ENCODE measurements at regions not wholly inside any gene's neighbourhood (a gene's known extent, or its start where the extent isn't known, plus 50 kb on each side); places are given as distances from the start of the nearest gene placed in this dataset.

DNA sequence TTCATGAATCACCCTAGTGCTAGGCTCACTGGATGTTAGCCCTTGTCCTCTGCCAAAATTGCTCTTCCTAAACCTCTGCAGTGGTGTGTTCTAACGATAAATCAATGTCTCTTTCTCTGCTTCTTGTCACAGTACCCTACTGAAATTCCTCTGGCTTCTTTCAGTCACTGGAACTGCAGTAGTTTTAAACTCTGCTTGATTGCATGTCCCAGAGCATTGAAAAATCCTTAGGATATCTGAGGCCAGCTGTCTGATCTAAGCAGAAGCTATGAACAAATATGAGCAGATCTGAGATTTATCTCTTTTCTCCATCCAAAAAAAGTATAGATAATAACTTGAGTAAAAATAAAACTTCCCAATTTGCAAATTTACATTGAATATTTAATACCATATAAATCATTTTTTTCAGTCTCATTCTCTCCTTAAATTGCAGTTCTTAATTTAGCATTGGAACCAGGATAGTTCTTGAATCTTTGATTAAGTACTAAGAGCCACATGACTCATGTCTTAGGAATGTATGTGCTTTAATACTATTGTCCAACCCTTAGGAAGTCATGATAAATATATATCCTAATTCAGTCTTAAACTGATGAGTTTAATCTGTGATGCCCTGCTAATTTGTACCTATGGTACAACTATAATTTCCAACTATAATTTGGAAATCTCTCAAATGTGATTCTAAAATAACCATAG is 169.7 kb downstream of the PDHA2 start:
- no peak for TF ChIP-seq EZH2 (IDR thresholded peaks at IDR 0.05; ENCODE audit: low read depth, unreplicated experiment)
- TF ChIP-seq JUNB (IDR thresholded peaks at IDR 0.05; ENCODE audit: unreplicated experiment), result no peak
- no peak for TF ChIP-seq ZNF331 (CRISPR knock-in tag; IDR thresholded peaks at IDR 0.05; ENCODE audit: low read depth)
- TF ChIP-seq ZNF114 (CRISPR knock-in tag; IDR thresholded peaks at IDR 0.05), result no peak
- TF ChIP-seq STAT1 (IDR thresholded peaks at IDR 0.05; ENCODE audit: unreplicated experiment), result no peak
- TF ChIP-seq, protein P1, sequence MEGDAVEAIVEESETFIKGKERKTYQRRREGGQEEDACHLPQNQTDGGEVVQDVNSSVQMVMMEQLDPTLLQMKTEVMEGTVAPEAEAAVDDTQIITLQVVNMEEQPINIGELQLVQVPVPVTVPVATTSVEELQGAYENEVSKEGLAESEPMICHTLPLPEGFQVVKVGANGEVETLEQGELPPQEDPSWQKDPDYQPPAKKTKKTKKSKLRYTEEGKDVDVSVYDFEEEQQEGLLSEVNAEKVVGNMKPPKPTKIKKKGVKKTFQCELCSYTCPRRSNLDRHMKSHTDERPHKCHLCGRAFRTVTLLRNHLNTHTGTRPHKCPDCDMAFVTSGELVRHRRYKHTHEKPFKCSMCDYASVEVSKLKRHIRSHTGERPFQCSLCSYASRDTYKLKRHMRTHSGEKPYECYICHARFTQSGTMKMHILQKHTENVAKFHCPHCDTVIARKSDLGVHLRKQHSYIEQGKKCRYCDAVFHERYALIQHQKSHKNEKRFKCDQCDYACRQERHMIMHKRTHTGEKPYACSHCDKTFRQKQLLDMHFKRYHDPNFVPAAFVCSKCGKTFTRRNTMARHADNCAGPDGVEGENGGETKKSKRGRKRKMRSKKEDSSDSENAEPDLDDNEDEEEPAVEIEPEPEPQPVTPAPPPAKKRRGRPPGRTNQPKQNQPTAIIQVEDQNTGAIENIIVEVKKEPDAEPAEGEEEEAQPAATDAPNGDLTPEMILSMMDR (conservative IDR thresholded peaks at IDR 0.05; ENCODE audit: low read depth in 2 of 2), result no peak
- TF ChIP-seq, protein P2, sequence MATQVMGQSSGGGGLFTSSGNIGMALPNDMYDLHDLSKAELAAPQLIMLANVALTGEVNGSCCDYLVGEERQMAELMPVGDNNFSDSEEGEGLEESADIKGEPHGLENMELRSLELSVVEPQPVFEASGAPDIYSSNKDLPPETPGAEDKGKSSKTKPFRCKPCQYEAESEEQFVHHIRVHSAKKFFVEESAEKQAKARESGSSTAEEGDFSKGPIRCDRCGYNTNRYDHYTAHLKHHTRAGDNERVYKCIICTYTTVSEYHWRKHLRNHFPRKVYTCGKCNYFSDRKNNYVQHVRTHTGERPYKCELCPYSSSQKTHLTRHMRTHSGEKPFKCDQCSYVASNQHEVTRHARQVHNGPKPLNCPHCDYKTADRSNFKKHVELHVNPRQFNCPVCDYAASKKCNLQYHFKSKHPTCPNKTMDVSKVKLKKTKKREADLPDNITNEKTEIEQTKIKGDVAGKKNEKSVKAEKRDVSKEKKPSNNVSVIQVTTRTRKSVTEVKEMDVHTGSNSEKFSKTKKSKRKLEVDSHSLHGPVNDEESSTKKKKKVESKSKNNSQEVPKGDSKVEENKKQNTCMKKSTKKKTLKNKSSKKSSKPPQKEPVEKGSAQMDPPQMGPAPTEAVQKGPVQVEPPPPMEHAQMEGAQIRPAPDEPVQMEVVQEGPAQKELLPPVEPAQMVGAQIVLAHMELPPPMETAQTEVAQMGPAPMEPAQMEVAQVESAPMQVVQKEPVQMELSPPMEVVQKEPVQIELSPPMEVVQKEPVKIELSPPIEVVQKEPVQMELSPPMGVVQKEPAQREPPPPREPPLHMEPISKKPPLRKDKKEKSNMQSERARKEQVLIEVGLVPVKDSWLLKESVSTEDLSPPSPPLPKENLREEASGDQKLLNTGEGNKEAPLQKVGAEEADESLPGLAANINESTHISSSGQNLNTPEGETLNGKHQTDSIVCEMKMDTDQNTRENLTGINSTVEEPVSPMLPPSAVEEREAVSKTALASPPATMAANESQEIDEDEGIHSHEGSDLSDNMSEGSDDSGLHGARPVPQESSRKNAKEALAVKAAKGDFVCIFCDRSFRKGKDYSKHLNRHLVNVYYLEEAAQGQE (IDR thresholded peaks at IDR 0.05; ENCODE audit: unreplicated experiment), result no peak
- TF ChIP-seq, protein P3, sequence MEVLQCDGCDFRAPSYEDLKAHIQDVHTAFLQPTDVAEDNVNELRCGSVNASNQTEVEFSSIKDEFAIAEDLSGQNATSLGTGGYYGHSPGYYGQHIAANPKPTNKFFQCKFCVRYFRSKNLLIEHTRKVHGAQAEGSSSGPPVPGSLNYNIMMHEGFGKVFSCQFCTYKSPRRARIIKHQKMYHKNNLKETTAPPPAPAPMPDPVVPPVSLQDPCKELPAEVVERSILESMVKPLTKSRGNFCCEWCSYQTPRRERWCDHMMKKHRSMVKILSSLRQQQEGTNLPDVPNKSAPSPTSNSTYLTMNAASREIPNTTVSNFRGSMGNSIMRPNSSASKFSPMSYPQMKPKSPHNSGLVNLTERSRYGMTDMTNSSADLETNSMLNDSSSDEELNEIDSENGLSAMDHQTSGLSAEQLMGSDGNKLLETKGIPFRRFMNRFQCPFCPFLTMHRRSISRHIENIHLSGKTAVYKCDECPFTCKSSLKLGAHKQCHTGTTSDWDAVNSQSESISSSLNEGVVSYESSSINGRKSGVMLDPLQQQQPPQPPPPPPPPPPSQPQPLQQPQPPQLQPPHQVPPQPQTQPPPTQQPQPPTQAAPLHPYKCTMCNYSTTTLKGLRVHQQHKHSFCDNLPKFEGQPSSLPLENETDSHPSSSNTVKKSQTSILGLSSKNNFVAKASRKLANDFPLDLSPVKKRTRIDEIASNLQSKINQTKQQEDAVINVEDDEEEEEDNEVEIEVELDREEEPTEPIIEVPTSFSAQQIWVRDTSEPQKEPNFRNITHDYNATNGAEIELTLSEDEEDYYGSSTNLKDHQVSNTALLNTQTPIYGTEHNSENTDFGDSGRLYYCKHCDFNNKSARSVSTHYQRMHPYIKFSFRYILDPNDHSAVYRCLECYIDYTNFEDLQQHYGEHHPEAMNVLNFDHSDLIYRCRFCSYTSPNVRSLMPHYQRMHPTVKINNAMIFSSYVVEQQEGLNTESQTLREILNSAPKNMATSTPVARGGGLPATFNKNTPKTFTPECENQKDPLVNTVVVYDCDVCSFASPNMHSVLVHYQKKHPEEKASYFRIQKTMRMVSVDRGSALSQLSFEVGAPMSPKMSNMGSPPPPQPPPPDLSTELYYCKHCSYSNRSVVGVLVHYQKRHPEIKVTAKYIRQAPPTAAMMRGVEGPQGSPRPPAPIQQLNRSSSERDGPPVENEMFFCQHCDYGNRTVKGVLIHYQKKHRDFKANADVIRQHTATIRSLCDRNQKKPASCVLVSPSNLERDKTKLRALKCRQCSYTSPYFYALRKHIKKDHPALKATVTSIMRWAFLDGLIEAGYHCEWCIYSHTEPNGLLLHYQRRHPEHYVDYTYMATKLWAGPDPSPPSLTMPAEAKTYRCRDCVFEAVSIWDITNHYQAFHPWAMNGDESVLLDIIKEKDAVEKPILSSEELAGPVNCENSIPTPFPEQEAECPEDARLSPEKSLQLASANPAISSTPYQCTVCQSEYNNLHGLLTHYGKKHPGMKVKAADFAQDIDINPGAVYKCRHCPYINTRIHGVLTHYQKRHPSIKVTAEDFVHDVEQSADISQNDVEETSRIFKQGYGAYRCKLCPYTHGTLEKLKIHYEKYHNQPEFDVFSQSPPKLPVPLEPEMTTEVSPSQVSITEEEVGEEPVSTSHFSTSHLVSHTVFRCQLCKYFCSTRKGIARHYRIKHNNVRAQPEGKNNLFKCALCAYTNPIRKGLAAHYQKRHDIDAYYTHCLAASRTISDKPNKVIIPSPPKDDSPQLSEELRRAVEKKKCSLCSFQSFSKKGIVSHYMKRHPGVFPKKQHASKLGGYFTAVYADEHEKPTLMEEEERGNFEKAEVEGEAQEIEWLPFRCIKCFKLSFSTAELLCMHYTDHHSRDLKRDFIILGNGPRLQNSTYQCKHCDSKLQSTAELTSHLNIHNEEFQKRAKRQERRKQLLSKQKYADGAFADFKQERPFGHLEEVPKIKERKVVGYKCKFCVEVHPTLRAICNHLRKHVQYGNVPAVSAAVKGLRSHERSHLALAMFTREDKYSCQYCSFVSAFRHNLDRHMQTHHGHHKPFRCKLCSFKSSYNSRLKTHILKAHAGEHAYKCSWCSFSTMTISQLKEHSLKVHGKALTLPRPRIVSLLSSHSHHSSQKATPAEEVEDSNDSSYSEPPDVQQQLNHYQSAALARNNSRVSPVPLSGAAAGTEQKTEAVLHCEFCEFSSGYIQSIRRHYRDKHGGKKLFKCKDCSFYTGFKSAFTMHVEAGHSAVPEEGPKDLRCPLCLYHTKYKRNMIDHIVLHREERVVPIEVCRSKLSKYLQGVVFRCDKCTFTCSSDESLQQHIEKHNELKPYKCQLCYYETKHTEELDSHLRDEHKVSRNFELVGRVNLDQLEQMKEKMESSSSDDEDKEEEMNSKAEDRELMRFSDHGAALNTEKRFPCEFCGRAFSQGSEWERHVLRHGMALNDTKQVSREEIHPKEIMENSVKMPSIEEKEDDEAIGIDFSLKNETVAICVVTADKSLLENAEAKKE (CRISPR knock-in tag; IDR thresholded peaks at IDR 0.05), result no peak
- no peak for TF ChIP-seq POLR2AphosphoS5 (IDR thresholded peaks at IDR 0.05; ENCODE audit: low read depth)
- TF ChIP-seq NANOG (IDR thresholded peaks at IDR 0.05; ENCODE audit: borderline replicate concordance), result no peak
- TF ChIP-seq EZH2phosphoT487 (IDR thresholded peaks at IDR 0.05; ENCODE audit: unreplicated experiment), result no peak
- TF ChIP-seq, protein P4, sequence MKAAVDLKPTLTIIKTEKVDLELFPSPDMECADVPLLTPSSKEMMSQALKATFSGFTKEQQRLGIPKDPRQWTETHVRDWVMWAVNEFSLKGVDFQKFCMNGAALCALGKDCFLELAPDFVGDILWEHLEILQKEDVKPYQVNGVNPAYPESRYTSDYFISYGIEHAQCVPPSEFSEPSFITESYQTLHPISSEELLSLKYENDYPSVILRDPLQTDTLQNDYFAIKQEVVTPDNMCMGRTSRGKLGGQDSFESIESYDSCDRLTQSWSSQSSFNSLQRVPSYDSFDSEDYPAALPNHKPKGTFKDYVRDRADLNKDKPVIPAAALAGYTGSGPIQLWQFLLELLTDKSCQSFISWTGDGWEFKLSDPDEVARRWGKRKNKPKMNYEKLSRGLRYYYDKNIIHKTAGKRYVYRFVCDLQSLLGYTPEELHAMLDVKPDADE (IDR thresholded peaks at IDR 0.05), result no peak
- TF ChIP-seq CREB1 (CRISPR knock-in tag; IDR thresholded peaks at IDR 0.05; ENCODE audit: low read depth), result no peak
- no peak for ATAC-seq
- Histone ChIP-seq H3K4me1 (ENCODE audit: insufficient read depth) (peaks cover 7% of the 10 kb centered on the region; the same call in 1 of the 2 replicates), H3K4me2 (no peak overlapping the region), H2AFZ (0 out of 2 replicates have a peak overlapping the region, but pooled peaks have one; percentile 21), H3F3A (replicated peaks; ENCODE audit: low read depth) (no peaks in the 10 kb centered on the region), H3K36me3 (ENCODE audit: insufficient read depth) (no peaks in the 10 kb centered on the region), H4K20me1 (replicated peaks; ENCODE audit: insufficient read depth) (no peaks in the 10 kb centered on the region), H3K27me3 (ENCODE audit: insufficient read depth) (no peaks in the 10 kb centered on the region), H3K79me2 (replicated peaks; ENCODE audit: insufficient read depth) (no peaks in the 10 kb centered on the region), H3K27ac (ENCODE audit: low read depth) (no peak overlapping the region), H3K4me3 (no peak overlapping the region), H3K9me2 (ENCODE audit: insufficient read depth) (no peaks in the 10 kb centered on the region)
- Mint-ChIP-seq H3K36me3 (ENCODE audit: low read depth) (peaks cover 5% of the 10 kb centered on the region; the same call in 2 of the 3 replicates), H3K9me3 (peaks cover 3% of the 10 kb centered on the region; the same call in 1 of the 3 replicates), H3K27me3 (ENCODE audit: insufficient read depth, low read depth, poor library complexity) (no peaks in the 10 kb centered on the region), H3K4me1 (peaks cover 11% of the 10 kb centered on the region; the same call in 2 of the 3 replicates), H3K4me3 (no peak overlapping the region), H3K27ac (no peak overlapping the region)
- peak; percentile 4 for DNase-seq (ENCODE audit: low spot score)

Measured in GM23338 (cell line).